ENCODE measurements at regions not wholly inside any gene's neighbourhood (a gene's known extent, or its start where the extent isn't known, plus 50 kb on each side); places are given as distances from the start of the nearest gene placed in this dataset.
"Not testable (repeated sequence)": the region's sequence is repeated elsewhere in the genome, so short reads cannot be mapped to it uniquely, and the experiment has no call there.

GRCh38 chr1:29767088-29767685 is 530.9 kb downstream of the PTPRU start:
- DNase-seq = no peak

- DNase-seq = no peak
Measured at GRCh38 chr1:29762635-29763034, 526.3 kb downstream of the PTPRU start.

GRCh38 chr1:29761159-29761928 is 525.0 kb downstream of the PTPRU start:
- DNase-seq = no peak

- DNase-seq = no peak
Measured at GRCh38 chr1:29760067-29760564, 523.8 kb downstream of the PTPRU start.

GRCh38 chr1:29758781-29759499 is 522.6 kb downstream of the PTPRU start:
- no peak for DNase-seq

- DNase-seq = no peak
Measured at GRCh38 chr1:29757866-29758780, 521.8 kb downstream of the PTPRU start.

GRCh38 chr1:29756901-29757725 is 520.8 kb downstream of the PTPRU start:
- no peak for DNase-seq

GRCh38 chr1:29756498-29756897 is 520.2 kb downstream of the PTPRU start:
- DNase-seq = no peak

GRCh38 chr1:29756085-29756484 is 519.8 kb downstream of the PTPRU start:
- DNase-seq = no peak

- DNase-seq = not testable (repeated sequence)
Measured at GRCh38 chr1:29755412-29756015, 519.2 kb downstream of the PTPRU start.

GRCh38 chr1:29754573-29755375 is 518.5 kb downstream of the PTPRU start:
- DNase-seq = no peak

GRCh38 chr1:29753771-29754572 is 517.6 kb downstream of the PTPRU start:
- DNase-seq = no peak

GRCh38 chr1:29753244-29753643 is 516.9 kb downstream of the PTPRU start:
- DNase-seq = no peak

- DNase-seq = no peak
Measured at GRCh38 chr1:29752141-29752540, 515.8 kb downstream of the PTPRU start.

GRCh38 chr1:29749024-29749945 is 513.0 kb downstream of the PTPRU start:
- no peak for DNase-seq

GRCh38 chr1:29747196-29747595 is 510.9 kb downstream of the PTPRU start:
- no peak for DNase-seq

GRCh38 chr1:29746076-29746665 is 509.8 kb downstream of the PTPRU start:
- no peak for DNase-seq

All from bone marrow (tissue), 2 donors.